Muscle of leg (tissue), 3 donors: ENCODE measurements at regions not wholly inside any gene's neighbourhood (a gene's known extent, or its start where the extent isn't known, plus 50 kb on each side); places are given as distances from the start of the nearest gene placed in this dataset.
"Not testable (repeated sequence)": the region's sequence is repeated elsewhere in the genome, so short reads cannot be mapped to it uniquely, and the experiment has no call there.

Source experiments
- DNase-seq: peaks from one replicate; pipeline ENCODE4 v3.0.0; 2013
- H3K27ac ChIP-seq: one replicate; pipeline ENCODE4 v1.5.1; 2013; ENCODE audit warnings: mild to moderate bottlenecking, low read length, control low read depth
- H3K27me3 ChIP-seq: one replicate; pipeline ENCODE4 v1.6.1; 2013; ENCODE audit warnings: low read length; ENCODE audit not compliant: control insufficient read depth, insufficient read depth
- H3K36me3 ChIP-seq: one replicate; pipeline ENCODE4 v1.6.1; 2013; ENCODE audit warnings: low read length; ENCODE audit not compliant: control insufficient read depth, insufficient read depth
- H3K4me1 ChIP-seq: one replicate; pipeline ENCODE4 v1.6.1; 2013; ENCODE audit warnings: low read length; ENCODE audit not compliant: control insufficient read depth, insufficient read depth
- H3K4me3 ChIP-seq: one replicate; pipeline ENCODE4 v1.5.1; 2013; ENCODE audit warnings: low read length, control low read depth
- H3K9me3 ChIP-seq: replicated peaks from 2 replicates; pipeline ENCODE4 v1.6.1; 2013; ENCODE audit warnings: low read depth, low read length; ENCODE audit not compliant: control insufficient read depth
- WGBS: methylation state at CpG from one replicate; pipeline ENCODE4 v1.1.5; 2013; ENCODE audit warnings: missing lambda C conversion rate; ENCODE audit not compliant: insufficient coverage; 5-methylcytosine and 5-hydroxymethylcytosine counted together

DNA sequence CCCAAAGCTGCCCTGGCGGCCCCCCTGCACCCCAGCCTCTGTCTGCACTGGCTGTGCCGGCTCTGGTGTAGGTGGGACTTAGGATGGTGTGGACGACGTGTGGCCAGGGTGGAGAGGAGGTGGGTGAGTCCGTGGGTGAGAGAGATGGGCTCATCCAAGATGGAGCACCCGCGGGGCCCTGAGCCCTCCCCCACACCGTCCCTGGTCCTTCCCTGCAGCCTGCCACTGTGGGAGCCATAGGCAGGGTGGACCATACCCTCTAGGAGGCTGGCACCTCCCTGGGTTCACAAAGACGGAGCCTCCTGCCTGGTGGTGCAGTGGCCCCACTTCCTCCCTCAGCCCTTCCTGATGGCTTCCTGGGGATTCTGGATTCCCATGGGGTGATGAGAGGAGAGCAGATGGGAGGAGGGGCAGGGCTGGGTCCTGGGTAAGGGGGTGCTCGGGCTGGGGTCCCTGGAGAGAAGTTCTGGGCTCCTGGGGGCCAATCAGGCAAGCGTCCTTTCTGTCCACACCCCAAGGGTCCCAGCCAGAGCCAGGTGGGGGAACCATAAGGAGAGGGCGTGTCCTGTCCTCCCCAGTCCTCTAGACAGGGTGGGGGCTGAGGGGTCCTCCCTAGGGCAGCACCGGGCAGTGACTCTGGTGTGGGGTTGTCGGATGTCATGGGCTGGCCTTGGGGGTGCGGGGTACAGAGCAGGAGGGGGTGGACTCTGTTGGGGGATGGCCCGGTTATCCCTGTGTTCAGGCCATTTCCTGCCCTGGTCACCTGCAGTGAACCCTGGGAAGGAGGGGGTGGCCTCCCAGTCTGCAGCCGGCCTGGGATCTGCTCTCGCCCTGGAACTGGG is 384.8 kb downstream of the TMEM121 start:
- WGBS = 84% methylated on average over 17 of the region's 18 CpGs
- no peaks in the 10 kb centered on the region for H3K36me3 ChIP-seq
- no peak overlapping the region for H3K27ac ChIP-seq
- DNase-seq = no peak
- H3K9me3 ChIP-seq = peaks cover 8% of the 10 kb centered on the region
- H3K4me1 ChIP-seq = no peaks in the 10 kb centered on the region
- H3K4me3 ChIP-seq = no peak overlapping the region
- no peaks in the 10 kb centered on the region for H3K27me3 ChIP-seq

DNA sequence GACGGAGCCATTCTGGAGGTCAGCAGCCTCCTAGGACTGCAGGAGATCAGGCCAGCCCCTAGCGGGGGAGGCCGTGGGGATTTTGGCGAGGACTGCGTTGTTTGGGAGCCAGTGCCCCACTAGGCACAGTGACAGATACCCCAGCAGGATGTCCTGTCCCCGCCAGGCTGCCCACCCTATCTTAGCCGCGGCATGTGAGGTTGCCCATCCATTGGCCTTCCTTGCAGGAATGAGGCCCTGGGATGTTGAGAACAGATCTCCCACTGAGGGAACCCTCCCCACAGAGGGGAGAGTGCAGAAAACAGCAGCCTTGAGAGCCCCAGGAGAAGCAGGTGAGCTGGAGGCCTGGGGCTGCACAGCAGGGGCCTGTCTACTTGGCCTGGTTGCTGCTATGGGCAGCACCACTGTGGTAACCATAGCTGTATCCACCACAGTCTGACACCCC is 385.5 kb downstream of the TMEM121 start:
- not testable (repeated sequence) for H3K27me3 ChIP-seq, H3K4me3 ChIP-seq, H3K36me3 ChIP-seq, H3K27ac ChIP-seq, DNase-seq, H3K4me1 ChIP-seq
- 89% methylated on average over 8 of the region's 8 CpGs for WGBS
- peaks cover 12% of the 10 kb centered on the region for H3K9me3 ChIP-seq

DNA sequence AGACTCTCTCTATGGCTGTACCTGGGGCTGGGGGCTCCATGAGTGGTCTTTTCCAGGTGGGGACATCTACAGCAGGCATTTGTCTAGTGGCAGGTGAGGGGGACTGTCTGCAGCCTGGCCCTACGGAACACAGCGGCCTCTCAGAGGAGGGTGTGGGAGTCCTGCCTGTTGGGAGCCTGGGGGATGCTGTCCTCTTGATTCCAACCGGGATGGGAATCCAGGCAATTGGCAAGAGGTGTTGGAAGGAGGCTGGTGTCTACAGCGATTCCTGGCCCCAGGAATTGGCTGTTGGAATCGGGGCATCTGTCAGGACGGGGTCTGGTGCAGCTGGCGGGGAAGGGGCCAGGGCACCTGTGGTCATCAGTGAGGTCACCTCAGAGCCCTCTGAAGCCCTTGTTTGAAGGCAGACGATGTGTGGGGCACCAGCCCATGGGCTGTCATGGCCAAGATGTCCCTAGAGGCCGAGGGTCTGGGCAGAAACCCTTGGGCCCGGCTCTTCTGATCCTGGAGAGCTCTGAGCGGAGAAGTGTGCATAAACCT is 386.3 kb downstream of the TMEM121 start:
- WGBS = 72% methylated on average over 10 of the region's 11 CpGs
- Histone ChIP-seq H3K9me3 (peaks cover 14% of the 10 kb centered on the region), H3K27me3 (no peaks in the 10 kb centered on the region), H3K36me3 (no peaks in the 10 kb centered on the region), H3K4me3 (no peak overlapping the region), H3K27ac (no peak overlapping the region), H3K4me1 (no peaks in the 10 kb centered on the region)
- DNase-seq = no peak

DNA sequence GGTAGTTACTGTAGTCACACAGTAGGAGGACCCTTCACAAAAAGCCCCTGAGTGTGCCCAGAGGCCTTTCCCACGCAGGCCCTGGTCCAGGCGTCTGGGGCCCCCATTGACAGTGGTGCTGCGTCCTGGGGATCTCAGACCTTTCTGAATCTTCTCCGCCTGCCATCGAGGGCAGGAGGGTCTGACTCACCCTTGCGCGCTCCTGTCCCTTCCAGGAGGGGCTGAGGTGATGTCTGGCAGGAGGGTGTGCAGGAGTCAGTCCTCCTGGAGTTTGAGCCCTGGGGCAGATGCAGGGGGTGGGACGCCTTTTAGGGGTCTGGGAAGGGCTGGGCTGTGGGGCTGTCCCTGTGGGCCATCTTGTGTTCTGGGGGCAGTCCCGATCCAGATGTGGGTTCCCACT is 386.8 kb downstream of the TMEM121 start:
- Histone ChIP-seq H3K27me3 (no peaks in the 10 kb centered on the region), H3K9me3 (peaks cover 17% of the 10 kb centered on the region), H3K36me3 (no peaks in the 10 kb centered on the region), H3K4me3 (no peak overlapping the region), H3K27ac (no peak overlapping the region), H3K4me1 (no peaks in the 10 kb centered on the region)
- 81% methylated on average over 6 of the region's 9 CpGs for WGBS
- no peak for DNase-seq

DNA sequence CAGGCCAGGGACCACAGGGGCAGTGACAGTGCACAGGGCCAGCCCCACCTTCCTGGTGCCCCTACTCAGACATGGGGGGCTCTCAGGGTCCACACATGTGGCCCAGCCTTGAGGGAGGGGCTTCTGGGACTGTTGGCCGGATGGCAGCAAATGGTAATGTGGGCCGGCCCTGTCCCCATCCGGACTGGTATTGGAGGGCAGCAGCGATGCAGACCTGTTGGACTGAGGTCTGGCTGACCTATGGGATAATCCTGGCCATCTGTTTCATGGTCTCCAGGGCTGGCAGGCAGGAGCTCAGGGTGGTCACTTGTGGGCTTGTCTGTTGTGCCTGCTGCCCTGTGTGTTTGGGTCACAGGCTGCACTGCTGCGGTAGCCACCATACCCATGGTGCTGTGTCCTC is 387.5 kb downstream of the TMEM121 start:
- 71% methylated on average over 4 of the region's 5 CpGs for WGBS
- peaks cover 18% of the 10 kb centered on the region for H3K9me3 ChIP-seq
- H3K27ac ChIP-seq = no peak overlapping the region
- no peaks in the 10 kb centered on the region for H3K27me3 ChIP-seq
- DNase-seq = no peak
- no peak overlapping the region for H3K4me3 ChIP-seq
- no peaks in the 10 kb centered on the region for H3K36me3 ChIP-seq
- H3K4me1 ChIP-seq = no peaks in the 10 kb centered on the region

DNA sequence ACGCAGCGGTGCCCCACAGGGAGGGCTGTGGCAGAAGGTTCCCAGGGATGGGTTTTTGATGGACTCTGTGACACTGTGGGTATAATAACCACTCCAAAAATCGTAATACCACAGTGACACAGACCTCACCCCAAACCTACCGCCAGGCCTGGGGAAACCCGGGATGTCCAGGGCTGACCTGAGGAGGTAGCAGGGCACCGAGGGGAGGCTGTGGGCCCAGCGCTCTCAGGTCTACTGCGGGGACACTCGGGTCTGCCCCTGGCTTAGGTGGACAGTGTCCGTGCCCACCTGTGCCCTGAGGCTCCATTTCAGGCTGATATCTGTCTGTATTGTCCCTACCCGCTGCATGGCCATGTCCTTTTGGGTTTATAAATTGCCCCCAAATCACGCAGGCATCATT is 387.9 kb downstream of the TMEM121 start:
- H3K27ac ChIP-seq, H3K36me3 ChIP-seq, H3K4me1 ChIP-seq, H3K4me3 ChIP-seq, DNase-seq, H3K27me3 ChIP-seq: not testable (repeated sequence)
- 89% methylated on average over 9 of the region's 12 CpGs for WGBS
- H3K9me3 ChIP-seq = peaks cover 23% of the 10 kb centered on the region

DNA sequence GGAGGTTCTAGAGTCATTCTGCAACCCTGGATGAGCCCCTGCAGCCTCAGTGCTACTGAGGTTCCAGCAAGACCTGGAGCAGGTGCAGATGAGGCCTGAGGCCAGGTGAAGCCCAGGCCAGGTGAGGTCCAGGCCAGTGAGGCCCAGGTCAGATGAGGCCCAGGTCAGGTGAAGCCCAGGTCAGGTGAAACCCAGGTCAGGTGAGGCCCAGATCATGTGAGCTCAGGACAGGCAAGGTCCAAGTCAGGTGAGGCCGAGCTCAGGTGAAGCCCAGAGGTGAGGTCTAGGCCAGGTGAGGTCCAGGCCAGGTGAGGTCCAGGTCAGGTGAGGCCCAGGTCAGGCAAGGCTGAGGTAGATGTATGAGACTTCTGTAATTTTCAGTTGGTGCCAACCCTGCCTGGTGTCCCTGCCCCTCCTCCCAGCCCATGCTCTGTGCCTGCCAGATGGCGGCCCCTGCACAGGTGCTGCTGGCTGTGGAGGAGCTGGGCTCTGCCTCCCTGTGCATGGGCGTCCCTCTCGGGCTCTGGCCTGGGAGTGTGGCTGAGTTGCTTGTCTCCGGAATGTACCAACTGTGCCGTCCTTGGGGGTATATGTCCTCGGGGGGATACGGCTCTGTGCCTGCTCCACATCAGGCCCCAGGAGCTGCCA is 388.5 kb downstream of the TMEM121 start:
- no peak for DNase-seq
- WGBS = 83% methylated on average over 8 of the region's 8 CpGs
- no peaks in the 10 kb centered on the region for H3K36me3 ChIP-seq

DNA sequence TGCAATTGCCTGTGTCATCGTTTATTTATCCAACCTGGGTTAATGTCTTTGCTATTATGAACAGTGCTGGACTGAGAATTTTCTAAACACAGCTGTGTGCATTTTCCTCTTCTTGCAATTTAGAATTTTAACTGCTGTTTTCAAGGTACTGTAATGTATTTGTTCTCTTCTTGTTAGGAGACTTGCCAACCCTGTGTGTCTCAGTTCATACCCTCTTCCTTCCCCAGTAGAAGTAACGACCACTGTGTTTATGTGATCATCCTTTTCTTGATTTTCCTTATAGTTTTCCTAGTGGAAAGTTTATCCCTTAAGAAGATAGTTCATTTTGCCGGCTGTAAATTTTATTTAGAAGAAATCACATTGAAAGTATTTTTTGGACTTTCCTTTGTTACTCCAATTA is 389.2 kb downstream of the TMEM121 start:
- H3K27me3 ChIP-seq, H3K4me3 ChIP-seq, H3K36me3 ChIP-seq, H3K27ac ChIP-seq, H3K4me1 ChIP-seq, DNase-seq: not testable (repeated sequence)
- WGBS = no CpG with 5 or more reads among the region's 3 CpGs
- peaks cover 32% of the 10 kb centered on the region for H3K9me3 ChIP-seq

More for the DNA sequence above, 388.5 kb downstream of the TMEM121 start:
- H3K27me3 ChIP-seq = no peaks in the 10 kb centered on the region
- no peak overlapping the region for H3K4me3 ChIP-seq
- H3K9me3 ChIP-seq = peaks cover 28% of the 10 kb centered on the region
- H3K4me1 ChIP-seq = no peaks in the 10 kb centered on the region
- H3K27ac ChIP-seq = no peak overlapping the region

DNA sequence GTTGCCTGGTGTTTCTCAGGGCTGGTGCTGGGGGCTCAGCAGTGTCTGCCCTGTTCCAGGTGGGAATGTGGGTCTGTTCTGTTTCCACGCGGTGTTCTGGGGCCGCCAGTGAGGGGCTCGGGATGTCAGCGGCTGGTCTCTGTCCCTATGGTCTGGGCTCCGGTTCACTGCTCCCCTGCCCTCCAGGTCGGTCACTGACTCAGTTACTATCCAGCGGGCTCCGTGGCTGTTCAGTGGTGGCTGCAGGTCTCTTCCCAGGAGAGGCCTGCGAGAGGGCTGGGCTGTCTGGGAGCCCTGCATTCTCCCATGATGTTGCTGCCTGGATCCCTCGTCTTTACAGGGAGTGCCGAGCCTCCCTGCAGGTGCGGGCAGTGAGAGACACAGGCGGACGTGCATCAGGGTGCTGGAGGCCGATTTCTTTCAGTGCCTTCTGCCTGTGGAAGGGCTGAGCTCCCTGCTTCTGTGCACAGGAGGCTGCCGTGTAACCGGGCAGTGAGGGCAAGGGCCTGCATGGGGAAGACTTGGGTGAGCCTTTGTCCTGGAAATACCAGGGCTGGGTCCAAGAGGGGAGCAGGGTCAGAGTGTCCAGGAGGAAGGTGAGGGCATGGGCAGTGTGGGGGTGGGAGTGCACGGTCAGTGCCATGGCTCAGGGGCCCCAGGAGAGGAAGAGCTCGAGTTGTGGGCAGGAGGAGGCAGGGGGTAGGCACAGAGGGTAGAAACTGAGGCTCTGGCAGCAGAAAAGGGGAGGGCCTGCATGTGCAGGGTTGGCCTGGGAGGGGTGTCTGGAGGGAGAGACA is 391.0 kb downstream of the TMEM121 start:
- 80% methylated on average over 20 of the region's 20 CpGs for WGBS
- DNase-seq, H3K27me3 ChIP-seq, H3K4me3 ChIP-seq, H3K4me1 ChIP-seq, H3K36me3 ChIP-seq, H3K27ac ChIP-seq: not testable (repeated sequence)
- H3K9me3 ChIP-seq = peaks cover 42% of the 10 kb centered on the region

DNA sequence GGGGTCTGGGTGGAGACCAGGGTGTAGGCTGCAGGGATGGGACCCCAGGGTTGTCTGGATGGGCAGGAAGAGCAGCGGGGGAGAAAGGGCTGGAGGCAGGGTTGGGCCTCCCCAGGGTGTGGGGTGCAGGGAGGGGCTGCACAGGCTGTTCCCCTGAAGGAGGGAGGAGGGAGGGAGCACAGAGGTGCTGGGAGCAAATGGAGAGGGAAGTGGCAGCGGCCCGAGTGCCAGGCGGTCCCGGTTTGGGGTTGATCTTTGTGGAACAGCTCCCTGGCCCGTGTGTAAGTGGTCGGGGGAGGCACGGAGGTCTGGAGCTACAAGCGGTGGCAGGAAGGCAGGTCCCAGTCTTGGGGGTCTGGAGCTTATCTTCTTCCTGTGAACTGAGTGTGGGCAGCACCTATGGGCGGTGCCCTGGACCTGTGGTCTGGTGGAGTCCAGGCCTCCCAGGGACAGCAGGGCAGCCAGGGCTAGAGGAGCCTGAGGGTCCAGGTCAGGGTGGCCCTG is 391.6 kb downstream of the TMEM121 start:
- 90% methylated on average over 10 of the region's 10 CpGs for WGBS
- H3K27me3 ChIP-seq = no peaks in the 10 kb centered on the region
- peaks cover 46% of the 10 kb centered on the region for H3K9me3 ChIP-seq
- H3K4me1 ChIP-seq = no peaks in the 10 kb centered on the region
- no peak for DNase-seq
- H3K4me3 ChIP-seq = no peak overlapping the region
- no peak overlapping the region for H3K27ac ChIP-seq
- no peaks in the 10 kb centered on the region for H3K36me3 ChIP-seq
